Breast epithelium (tissue), 3 donors: ENCODE measurements at regions not wholly inside any gene's neighbourhood (a gene's known extent, or its start where the extent isn't known, plus 50 kb on each side); places are given as distances from the start of the nearest gene placed in this dataset.

ENCODE experiments used
- POLR2A ChIP-seq: fragments of 450-650 bp; IDR thresholded peaks from one replicate; pipeline ENCODE4 v1.6.1; 2016; ENCODE audit warnings: antibody characterized with exemption, mild to moderate bottlenecking, moderate library complexity
- POLR2AphosphoS5 ChIP-seq, 3 donors: sonication (generic); formaldehyde crosslinking; IDR thresholded peaks; one replicate each; pipeline ENCODE4 v1.6.1; 2017; ENCODE audit warnings: antibody characterized with exemption in 3 of 3
- TF ChIP-seq, protein P1 (sequence below), 3 donors: fragments of 450-650 bp; IDR thresholded peaks; one replicate each; pipeline ENCODE4 v1.5.1; 2016 to 2017; ENCODE audit warnings: antibody characterized with exemption in 3 of 3, mild to moderate bottlenecking in 3 of 3, moderate library complexity in 3 of 3

DNA sequence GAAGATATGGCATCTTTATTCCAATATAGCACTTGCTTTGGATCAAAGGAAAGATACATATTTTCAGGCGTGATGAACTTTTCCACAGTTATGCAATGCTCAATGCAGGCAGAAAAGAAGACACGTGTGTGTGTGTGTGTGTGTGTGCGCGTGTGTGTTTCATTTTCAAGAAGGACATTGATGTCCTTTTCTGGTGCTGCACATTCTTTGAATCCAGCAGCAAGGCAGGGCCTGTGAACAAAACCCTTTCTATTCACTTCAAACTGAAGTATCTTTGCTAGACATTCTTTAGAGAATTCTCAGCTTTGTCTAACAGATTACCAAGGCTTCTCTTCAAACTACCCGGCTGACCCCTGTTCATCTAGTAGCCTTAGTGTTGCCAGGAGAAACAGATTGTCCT is 124.6 kb downstream of the CD47 start:
- TF ChIP-seq POLR2AphosphoS5 (IDR thresholded peaks at IDR 0.05) (no peak), POLR2A (no peak)
- TF ChIP-seq, protein P1, sequence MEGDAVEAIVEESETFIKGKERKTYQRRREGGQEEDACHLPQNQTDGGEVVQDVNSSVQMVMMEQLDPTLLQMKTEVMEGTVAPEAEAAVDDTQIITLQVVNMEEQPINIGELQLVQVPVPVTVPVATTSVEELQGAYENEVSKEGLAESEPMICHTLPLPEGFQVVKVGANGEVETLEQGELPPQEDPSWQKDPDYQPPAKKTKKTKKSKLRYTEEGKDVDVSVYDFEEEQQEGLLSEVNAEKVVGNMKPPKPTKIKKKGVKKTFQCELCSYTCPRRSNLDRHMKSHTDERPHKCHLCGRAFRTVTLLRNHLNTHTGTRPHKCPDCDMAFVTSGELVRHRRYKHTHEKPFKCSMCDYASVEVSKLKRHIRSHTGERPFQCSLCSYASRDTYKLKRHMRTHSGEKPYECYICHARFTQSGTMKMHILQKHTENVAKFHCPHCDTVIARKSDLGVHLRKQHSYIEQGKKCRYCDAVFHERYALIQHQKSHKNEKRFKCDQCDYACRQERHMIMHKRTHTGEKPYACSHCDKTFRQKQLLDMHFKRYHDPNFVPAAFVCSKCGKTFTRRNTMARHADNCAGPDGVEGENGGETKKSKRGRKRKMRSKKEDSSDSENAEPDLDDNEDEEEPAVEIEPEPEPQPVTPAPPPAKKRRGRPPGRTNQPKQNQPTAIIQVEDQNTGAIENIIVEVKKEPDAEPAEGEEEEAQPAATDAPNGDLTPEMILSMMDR (IDR thresholded peaks at IDR 0.05): no peak
